NK-92 (cell line): ENCODE measurements at regions not wholly inside any gene's neighbourhood (a gene's known extent, or its start where the extent isn't known, plus 50 kb on each side); places are given as distances from the start of the nearest gene placed in this dataset.

Experiments
- DNase-seq: peaks from one replicate; lab custom pipeline; 2025; ENCODE audit not compliant: unreplicated experiment; lab: John Stamatoyannopoulos, UW

- DNase-seq: no peak
Observed at GRCh38 chr15:91552555-91552954, 301.0 kb upstream of the SLCO3A1 start.

GRCh38 chr15:91553196-91553854 is 300.2 kb upstream of the SLCO3A1 start:
- no peak for DNase-seq

- DNase-seq: no peak
Observed at GRCh38 chr15:91555312-91555711, 298.2 kb upstream of the SLCO3A1 start.

DNA sequence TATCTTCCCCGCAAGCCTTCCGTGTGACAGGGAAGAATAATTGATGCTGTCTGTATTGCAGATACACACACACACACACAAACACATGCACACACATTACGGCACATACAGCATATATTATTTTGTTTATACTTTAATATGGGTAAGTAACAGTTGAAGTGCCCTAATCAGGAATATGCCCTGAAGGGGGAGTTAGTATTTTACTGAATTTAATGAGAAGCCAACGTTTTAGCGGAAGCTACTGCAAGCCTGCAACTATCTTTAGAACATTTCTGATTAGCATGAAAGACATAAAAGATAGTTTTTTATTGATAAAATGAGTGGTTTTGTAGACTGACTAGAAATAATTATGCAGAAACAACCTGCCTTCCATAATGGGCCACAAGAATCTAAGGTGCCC is 296.6 kb upstream of the SLCO3A1 start:
- DNase-seq: no peak

DNA sequence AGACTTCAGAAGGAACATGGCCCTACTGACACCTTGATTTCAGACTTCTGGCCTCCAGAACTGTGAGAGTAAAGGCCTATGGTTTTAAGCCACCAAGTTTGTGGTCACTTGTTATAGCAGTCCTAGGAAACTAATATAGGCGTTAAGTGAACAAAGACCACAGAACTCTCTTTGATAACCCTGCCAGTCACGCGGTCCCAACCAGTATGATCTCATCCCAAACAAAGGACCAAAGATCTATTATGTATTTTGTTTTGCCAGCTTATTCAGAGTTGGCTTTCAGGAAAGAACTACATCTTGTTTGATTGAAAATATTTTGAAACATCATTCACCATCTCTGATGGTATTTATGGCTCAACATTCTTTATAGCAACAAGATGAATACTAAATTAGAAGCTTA is 294.4 kb upstream of the SLCO3A1 start:
- no peak for DNase-seq

- DNase-seq: no peak
Observed at GRCh38 chr15:91561371-91562100, 292.0 kb upstream of the SLCO3A1 start.

GRCh38 chr15:91562698-91563097 is 290.8 kb upstream of the SLCO3A1 start:
- DNase-seq: no peak

- DNase-seq: no peak
Observed at GRCh38 chr15:91564631-91565030, 288.9 kb upstream of the SLCO3A1 start.

DNA sequence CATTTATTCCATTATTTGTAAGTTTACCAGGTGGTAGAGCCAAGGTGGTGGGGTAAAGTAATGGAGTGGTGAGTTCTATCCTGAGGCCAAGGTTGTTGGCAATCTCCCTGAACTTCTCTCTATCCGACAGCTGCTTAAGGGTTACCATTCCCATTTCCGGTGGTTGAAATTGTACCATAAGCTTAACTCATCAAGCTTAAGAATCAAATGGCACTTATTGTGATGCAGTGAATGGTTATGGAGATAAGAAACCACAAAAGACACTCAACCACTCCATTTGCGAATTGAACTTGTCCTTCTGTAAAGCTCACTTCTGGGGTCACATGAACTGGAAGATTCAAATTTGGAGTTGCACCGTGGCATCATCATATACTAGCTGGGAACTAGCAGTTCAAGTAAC is 287.4 kb upstream of the SLCO3A1 start:
- no peak for DNase-seq

GRCh38 chr15:91568036-91568435 is 285.5 kb upstream of the SLCO3A1 start:
- no peak for DNase-seq

GRCh38 chr15:91572110-91572509 is 281.4 kb upstream of the SLCO3A1 start:
- DNase-seq: no peak

GRCh38 chr15:91576096-91576495 is 277.4 kb upstream of the SLCO3A1 start:
- no peak for DNase-seq

- no peak for DNase-seq
Observed at GRCh38 chr15:91578511-91578910, 275.0 kb upstream of the SLCO3A1 start.

GRCh38 chr15:91584895-91585294 is 268.6 kb upstream of the SLCO3A1 start:
- no peak for DNase-seq

- no peak for DNase-seq
Observed at GRCh38 chr15:91586560-91586959, 266.9 kb upstream of the SLCO3A1 start.

DNA sequence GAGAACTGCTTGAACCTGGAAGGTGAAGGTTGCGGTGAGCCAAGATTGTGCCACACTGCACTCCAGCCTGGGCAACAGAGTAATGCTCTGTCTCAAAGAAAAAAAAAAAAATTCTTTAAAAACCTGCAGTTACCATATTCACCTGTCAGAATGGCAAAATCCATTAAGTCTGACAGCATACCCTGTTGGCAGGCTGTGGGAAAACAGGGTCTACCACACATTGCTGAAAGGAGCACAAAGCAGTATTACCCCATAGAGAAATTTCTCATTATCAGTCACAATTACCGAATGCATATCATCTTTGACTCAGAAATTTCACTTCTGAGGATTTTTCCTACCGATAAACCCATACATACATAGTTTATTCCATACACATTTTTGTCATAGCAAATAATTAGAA is 264.1 kb upstream of the SLCO3A1 start:
- DNase-seq: no peak

- no peak for DNase-seq
Observed at GRCh38 chr15:91592567-91592966, 260.9 kb upstream of the SLCO3A1 start.

DNA sequence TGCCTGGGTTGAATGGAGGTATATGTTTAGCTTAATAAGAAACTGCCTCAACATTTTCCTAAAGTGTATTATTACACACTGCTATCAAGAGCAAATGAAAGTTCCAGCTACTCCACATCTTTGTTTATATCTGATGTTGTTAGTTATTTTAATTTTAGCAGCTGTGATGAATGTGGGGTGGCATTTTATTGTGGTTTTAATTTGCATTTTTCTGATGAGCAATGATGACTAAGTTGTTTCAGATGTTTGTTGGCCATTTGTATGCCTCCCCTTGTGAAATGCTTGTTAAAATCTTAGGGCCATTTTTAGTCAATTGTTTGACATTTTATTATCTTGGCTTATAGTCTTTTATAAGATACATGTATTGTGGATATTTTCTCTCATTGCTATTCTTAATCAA is 260.4 kb upstream of the SLCO3A1 start:
- DNase-seq: no peak

- DNase-seq: no peak
Observed at GRCh38 chr15:91593653-91594052, 259.9 kb upstream of the SLCO3A1 start.

- no peak for DNase-seq
Observed at GRCh38 chr15:91599261-91599660, 254.2 kb upstream of the SLCO3A1 start.

GRCh38 chr15:91603384-91604080 is 250.0 kb upstream of the SLCO3A1 start:
- DNase-seq: no peak

GRCh38 chr15:91604122-91604521 is 249.4 kb upstream of the SLCO3A1 start:
- DNase-seq: no peak
